HCT116 (cell line): ENCODE measurements at regions not wholly inside any gene's neighbourhood (a gene's known extent, or its start where the extent isn't known, plus 50 kb on each side); places are given as distances from the start of the nearest gene placed in this dataset.

ENCODE experiments used
- EZH2 ChIP-seq: fragments of 200-600 bp; sonication (generic); IDR thresholded peaks from 2 replicates; pipeline ENCODE4 v1.6.1; 2017; ENCODE audit warnings: antibody characterized with exemption, mixed run types
- POLR2A ChIP-seq: IDR thresholded peaks from 2 replicates; pipeline ENCODE4 v1.7.0; 2011; ENCODE audit warnings: borderline replicate concordance; ENCODE audit not compliant: insufficient read depth, insufficient read length; ENCODE audit errors: extremely low read depth
- TF ChIP-seq, protein P1 (sequence below): IDR thresholded peaks from 2 replicates; pipeline ENCODE4 v1.6.1; 2012; ENCODE audit warnings: low read depth
- TF ChIP-seq, protein P2 (sequence below), 3 experiments: fragments of 200-600 bp in 1 of 3; sonication (generic) in 1 of 3; IDR thresholded peaks in 2 of 3; conservative IDR thresholded peaks in 1 of 3; 2 replicates each; pipeline ENCODE4 v1.5.1; 2012 to 2017; ENCODE audit warnings: low read depth in 2 of 3, low read length in 2 of 3, antibody characterized with exemption in 1 of 3, borderline replicate concordance in 1 of 3, control low read depth in 1 of 3, mild to moderate bottlenecking in 1 of 3, mixed read lengths in 1 of 3, mixed run types in 1 of 3, moderate library complexity in 1 of 3; ENCODE audit not compliant: insufficient read depth in 1 of 3

DNA sequence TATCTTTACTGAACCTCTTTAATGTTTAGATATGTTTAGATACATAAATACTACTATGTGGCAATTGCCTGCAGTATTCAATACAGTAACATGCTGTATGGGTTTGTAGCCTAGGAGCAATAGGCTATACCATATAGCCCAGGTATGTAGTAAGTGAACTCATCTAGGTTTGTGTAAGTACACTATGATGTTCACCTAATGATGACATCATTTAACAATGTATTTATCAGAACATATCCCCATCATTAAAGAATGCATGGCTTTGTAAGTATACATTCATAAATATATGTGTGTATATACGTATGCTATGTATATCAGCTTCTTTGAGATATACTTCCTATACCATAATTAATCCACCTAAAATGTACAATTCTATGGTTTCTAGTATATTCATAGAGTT is 631.2 kb upstream of the MAN1A1 start:
- TF ChIP-seq EZH2 (no peak), POLR2A (no peak)
- TF ChIP-seq, protein P1, sequence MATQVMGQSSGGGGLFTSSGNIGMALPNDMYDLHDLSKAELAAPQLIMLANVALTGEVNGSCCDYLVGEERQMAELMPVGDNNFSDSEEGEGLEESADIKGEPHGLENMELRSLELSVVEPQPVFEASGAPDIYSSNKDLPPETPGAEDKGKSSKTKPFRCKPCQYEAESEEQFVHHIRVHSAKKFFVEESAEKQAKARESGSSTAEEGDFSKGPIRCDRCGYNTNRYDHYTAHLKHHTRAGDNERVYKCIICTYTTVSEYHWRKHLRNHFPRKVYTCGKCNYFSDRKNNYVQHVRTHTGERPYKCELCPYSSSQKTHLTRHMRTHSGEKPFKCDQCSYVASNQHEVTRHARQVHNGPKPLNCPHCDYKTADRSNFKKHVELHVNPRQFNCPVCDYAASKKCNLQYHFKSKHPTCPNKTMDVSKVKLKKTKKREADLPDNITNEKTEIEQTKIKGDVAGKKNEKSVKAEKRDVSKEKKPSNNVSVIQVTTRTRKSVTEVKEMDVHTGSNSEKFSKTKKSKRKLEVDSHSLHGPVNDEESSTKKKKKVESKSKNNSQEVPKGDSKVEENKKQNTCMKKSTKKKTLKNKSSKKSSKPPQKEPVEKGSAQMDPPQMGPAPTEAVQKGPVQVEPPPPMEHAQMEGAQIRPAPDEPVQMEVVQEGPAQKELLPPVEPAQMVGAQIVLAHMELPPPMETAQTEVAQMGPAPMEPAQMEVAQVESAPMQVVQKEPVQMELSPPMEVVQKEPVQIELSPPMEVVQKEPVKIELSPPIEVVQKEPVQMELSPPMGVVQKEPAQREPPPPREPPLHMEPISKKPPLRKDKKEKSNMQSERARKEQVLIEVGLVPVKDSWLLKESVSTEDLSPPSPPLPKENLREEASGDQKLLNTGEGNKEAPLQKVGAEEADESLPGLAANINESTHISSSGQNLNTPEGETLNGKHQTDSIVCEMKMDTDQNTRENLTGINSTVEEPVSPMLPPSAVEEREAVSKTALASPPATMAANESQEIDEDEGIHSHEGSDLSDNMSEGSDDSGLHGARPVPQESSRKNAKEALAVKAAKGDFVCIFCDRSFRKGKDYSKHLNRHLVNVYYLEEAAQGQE: no peak
- TF ChIP-seq, protein P2, sequence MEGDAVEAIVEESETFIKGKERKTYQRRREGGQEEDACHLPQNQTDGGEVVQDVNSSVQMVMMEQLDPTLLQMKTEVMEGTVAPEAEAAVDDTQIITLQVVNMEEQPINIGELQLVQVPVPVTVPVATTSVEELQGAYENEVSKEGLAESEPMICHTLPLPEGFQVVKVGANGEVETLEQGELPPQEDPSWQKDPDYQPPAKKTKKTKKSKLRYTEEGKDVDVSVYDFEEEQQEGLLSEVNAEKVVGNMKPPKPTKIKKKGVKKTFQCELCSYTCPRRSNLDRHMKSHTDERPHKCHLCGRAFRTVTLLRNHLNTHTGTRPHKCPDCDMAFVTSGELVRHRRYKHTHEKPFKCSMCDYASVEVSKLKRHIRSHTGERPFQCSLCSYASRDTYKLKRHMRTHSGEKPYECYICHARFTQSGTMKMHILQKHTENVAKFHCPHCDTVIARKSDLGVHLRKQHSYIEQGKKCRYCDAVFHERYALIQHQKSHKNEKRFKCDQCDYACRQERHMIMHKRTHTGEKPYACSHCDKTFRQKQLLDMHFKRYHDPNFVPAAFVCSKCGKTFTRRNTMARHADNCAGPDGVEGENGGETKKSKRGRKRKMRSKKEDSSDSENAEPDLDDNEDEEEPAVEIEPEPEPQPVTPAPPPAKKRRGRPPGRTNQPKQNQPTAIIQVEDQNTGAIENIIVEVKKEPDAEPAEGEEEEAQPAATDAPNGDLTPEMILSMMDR (IDR thresholded peaks at IDR 0.05 in 2 of 3, conservative IDR thresholded peaks at IDR 0.05 in 1 of 3; ENCODE audit: borderline replicate concordance in 1 of 3, insufficient read depth in 1 of 3, low read depth in 2 of 3, low read length in 2 of 3): no peak
